K562 (cell line): ENCODE measurements at regions not wholly inside any gene's neighbourhood (a gene's known extent, or its start where the extent isn't known, plus 50 kb on each side); places are given as distances from the start of the nearest gene placed in this dataset.

ENCODE experiments used
- ATAC-seq: fragments of 200-7000 bp; cut with Tn5 transposase; 3 replicates; pipeline ENCODE4 v1.9.1; 2020; ENCODE audit warnings: moderate library complexity
- BruUV-seq: library from RNA; stranded (reverse); fragments of 400-500 nt; replicated peaks from 2 replicates; lab custom pipeline; 2021; lab: Mats Ljungman, UMichigan
- CTCF ChIA-PET: fragments of 300-600 bp; formaldehyde crosslinking; extraction: SDS; loops from one replicate; lab custom pipeline; 2021; ENCODE audit warnings: low intra/inter-chr PET ratio; lab: Yijun Ruan, JAX
- POLR2A ChIA-PET: fragments of 300-600, 350-650 bp; sonication (Branson Sonifier 250); formaldehyde crosslinking; extraction: SDS; loops from one replicate; lab custom pipeline; 2021; ENCODE audit warnings: antibody characterized with exemption, inconsistent platforms; lab: Yijun Ruan, JAX
- DNase-seq, 4 experiments: peaks; one replicate each; pipeline versions ENCODE4 v3.0.0 to v3.0.0-alpha.2; 2011 to 2018; ENCODE audit warnings: low spot score in 3 of 4, mixed read lengths in 3 of 4; ENCODE audit errors: extremely low read depth in 1 of 4
- FAIRE-seq: peaks from 2 replicates; lab custom pipeline; 2011; peaks lifted over from hg19 to GRCh38; lab: Jason Lieb, UNC
- H2AFZ ChIP-seq: 2 replicates; pipeline ENCODE4 v1.6.0; 2011; ENCODE audit warnings: low read depth, low read length, control low read depth, inconsistent platforms
- H3K27ac ChIP-seq: fragments of 200-600 bp; 3 replicates; pipeline ENCODE4 v1.8.0; 2011; ENCODE audit warnings: low read depth, mild to moderate bottlenecking, control low read depth, inconsistent platforms, low read length, moderate library complexity, mixed read lengths; ENCODE audit errors: extremely low read depth
- H3K27me3 ChIP-seq, 2 experiments: fragments of 300-600 bp in 1 of 2; 2 replicates in 1 of 2; 3 replicates in 1 of 2; pipeline versions ENCODE4 v1.6.0 to v1.8.0; 2011; ENCODE audit warnings: inconsistent platforms in 2 of 2, low read length in 2 of 2, mild to moderate bottlenecking in 1 of 2, mixed read lengths in 1 of 2, moderate library complexity in 1 of 2; ENCODE audit not compliant: control insufficient read depth in 2 of 2, insufficient read depth in 2 of 2
- H3K36me3 ChIP-seq: fragments of 300-600 bp; 3 replicates; pipeline ENCODE4 v1.8.0; 2011; ENCODE audit warnings: mild to moderate bottlenecking, low read length, inconsistent platforms; ENCODE audit not compliant: control insufficient read depth, insufficient read depth
- H3K4me1 ChIP-seq, 2 experiments: fragments of 200-600 bp in 1 of 2; replicated peaks in 1 of 2; 2 replicates in 1 of 2; 3 replicates in 1 of 2; pipeline versions ENCODE4 v1.5.1 to v1.8.0; 2011; ENCODE audit warnings: inconsistent platforms in 2 of 2, low read length in 2 of 2, mild to moderate bottlenecking in 1 of 2, mixed read lengths in 1 of 2, moderate library complexity in 1 of 2; ENCODE audit not compliant: control insufficient read depth in 2 of 2, insufficient read depth in 2 of 2
- H3K4me2 ChIP-seq: 2 replicates; pipeline ENCODE4 v1.6.1; 2011; ENCODE audit warnings: low read length, control low read depth, inconsistent platforms, mixed read lengths; ENCODE audit not compliant: insufficient read depth
- H3K4me3 ChIP-seq: fragments of 200-600 bp; sonication (generic), shearing (Covaris generic); 2 replicates; pipeline ENCODE4 v1.5.1; 2016; ENCODE audit warnings: control low read depth, inconsistent platforms
- H3K79me2 ChIP-seq: fragments of 200-600 bp; 3 replicates; pipeline ENCODE4 v1.8.0; 2011; ENCODE audit warnings: low read length, inconsistent platforms; ENCODE audit not compliant: control insufficient read depth, insufficient read depth
- H3K9ac ChIP-seq, 2 experiments: 2 replicates each; pipeline versions ENCODE4 v1.6.0 to v1.6.1; 2011; ENCODE audit warnings: low read depth in 2 of 2, low read length in 2 of 2, control low read depth in 1 of 2, inconsistent platforms in 1 of 2, mild to moderate bottlenecking in 1 of 2, mixed read lengths in 1 of 2; ENCODE audit not compliant: insufficient read depth in 1 of 2
- H3K9me1 ChIP-seq: one replicate; pipeline ENCODE4 v1.6.0; 2011; ENCODE audit warnings: inconsistent platforms, mild to moderate bottlenecking, low read length, moderate library complexity; ENCODE audit not compliant: control insufficient read depth, insufficient read depth
- H3K9me3 ChIP-seq: replicated peaks from 2 replicates; pipeline ENCODE4 v1.5.1; 2011; ENCODE audit warnings: low read depth, low read length, inconsistent platforms; ENCODE audit not compliant: control insufficient read depth, insufficient read depth
- H4K20me1 ChIP-seq: replicated peaks from 2 replicates; pipeline ENCODE4 v1.6.1; 2011; ENCODE audit warnings: low read length, inconsistent platforms, mixed read lengths; ENCODE audit not compliant: control insufficient read depth, insufficient read depth
- ATF7 ChIP-seq: fragments of 450-650 bp; IDR thresholded peaks from 2 replicates; pipeline ENCODE4 v1.7.1; 2014; ENCODE audit warnings: mild to moderate bottlenecking, moderate library complexity
- CEBPB ChIP-seq: fragments of 450-650 bp; IDR thresholded peaks from 2 replicates; pipeline ENCODE4 v1.6.1; 2016; ENCODE audit warnings: missing genetic modification characterization, missing compliant biosample characterization
- FOXJ2 ChIP-seq: fragments of 200-800 bp; sonication (Bioruptor generic); IDR thresholded peaks from 2 replicates; pipeline ENCODE4 v1.6.1; 2016; ENCODE audit warnings: missing genetic modification characterization, missing compliant biosample characterization
- NCOR1 ChIP-seq: fragments of 450-650 bp; IDR thresholded peaks from 2 replicates; pipeline ENCODE4 v1.6.1; 2016; ENCODE audit warnings: mild to moderate bottlenecking, moderate library complexity
- NR3C1 ChIP-seq: sonication (generic); formaldehyde crosslinking; IDR thresholded peaks from 2 replicates; pipeline ENCODE4 v1.8.1; 2022; ENCODE audit warnings: missing genetic modification reagents
- PATZ1 ChIP-seq: fragments of 250-450 bp; sonication (Bioruptor Pico); IDR thresholded peaks from 2 replicates; pipeline ENCODE4 v1.5.0; 2020; ENCODE audit warnings: mild to moderate bottlenecking, borderline replicate concordance
- RBM25 ChIP-seq: fragments of 200-400 bp; formaldehyde crosslinking; IDR thresholded peaks from 2 replicates; pipeline ENCODE4 v1.6.1; 2018; ENCODE audit warnings: low read length, low read depth, moderate library complexity; ENCODE audit not compliant: severe bottlenecking
- RFX7 ChIP-seq: fragments of 250-450 bp; sonication (Bioruptor Pico); IDR thresholded peaks from 2 replicates; pipeline ENCODE4 v1.5.1; 2021; ENCODE audit warnings: mild to moderate bottlenecking
- ZBTB12 ChIP-seq: fragments of 250-450 bp; sonication (Bioruptor Pico); IDR thresholded peaks from 2 replicates; pipeline ENCODE4 v1.4.0; 2020
- ZBTB49 ChIP-seq: sonication (generic); formaldehyde crosslinking; IDR thresholded peaks from 2 replicates; pipeline ENCODE4 v1.8.0; 2022; ENCODE audit warnings: missing genetic modification reagents, mild to moderate bottlenecking, borderline replicate concordance
- ZNF232 ChIP-seq: sonication (generic); formaldehyde crosslinking; IDR thresholded peaks from 2 replicates; pipeline ENCODE4 v1.8.0; 2022; ENCODE audit warnings: mild to moderate bottlenecking, missing genetic modification reagents
- ZNF584 ChIP-seq: fragments of 200-800 bp; sonication (Bioruptor generic); IDR thresholded peaks from 2 replicates; pipeline ENCODE4 v1.6.1; 2016; ENCODE audit warnings: low read depth, mild to moderate bottlenecking, missing genetic modification characterization, missing compliant biosample characterization
- ZNF77 ChIP-seq: fragments of 250-450 bp; sonication (Bioruptor Pico); IDR thresholded peaks from 2 replicates; pipeline ENCODE4 v1.5.0; 2020
- ZNF785 ChIP-seq: fragments of 250-450 bp; sonication (Bioruptor Pico); IDR thresholded peaks from 2 replicates; pipeline ENCODE4 v1.4.0; 2020; ENCODE audit warnings: mild to moderate bottlenecking
- WGBS: fragments of 100-300 bp; shearing (Covaris generic); methylation state at CpG from one replicate; pipeline ENCODE4 v1.1.6; 2016; ENCODE audit warnings: low coverage, mixed read lengths; ENCODE audit not compliant: insufficient coverage; ENCODE audit errors: missing lambda C conversion rate; 5-methylcytosine and 5-hydroxymethylcytosine counted together
- in situ Hi-C: fragments of 300-500 bp; cut with MboI; formaldehyde crosslinking; loops from 4 replicates; pipeline ENCODE4 v1.15.0; 2018; ENCODE audit warnings: inconsistent platforms, mixed read lengths
- intact Hi-C: fragments of 100-400 bp; cut with micrococcal nuclease; formaldehyde crosslinking; loops from 2 replicates; pipeline ENCODE4 v1.14.2; 2022

GRCh38 chr12:84186433-84186832 lies 726.2 kb downstream of the SLC6A15 start:
- H3K27me3 ChIP-seq: no peaks in the 10 kb centered on the region
- ChIA-PET POLR2A (no interaction called here), CTCF (no interaction called here)
- no peaks in the 10 kb centered on the region for H3K9me1 ChIP-seq
- H3K9ac ChIP-seq: no peak overlapping the region
- H3K36me3 ChIP-seq: no peaks in the 10 kb centered on the region
- H3K4me3 ChIP-seq: no peak overlapping the region
- H2AFZ ChIP-seq: no peak overlapping the region
- no peaks in the 10 kb centered on the region for H3K4me1 ChIP-seq
- H4K20me1 ChIP-seq: no peaks in the 10 kb centered on the region
- FAIRE-seq (no peak), ATAC-seq (no peak), DNase-seq (no peak)
- WGBS: 13% methylated on average over 1 of the region's 1 CpG
- TF ChIP-seq RBM25: no peak
- TF ChIP-seq ATF7: no peak
- TF ChIP-seq CEBPB (tag): no peak
- TF ChIP-seq NCOR1: no peak
- no peak for TF ChIP-seq ZNF584 (CRISPR knock-in tag)
- no peak for TF ChIP-seq ZBTB12 (CRISPR knock-in tag)
- no peak for TF ChIP-seq PATZ1 (CRISPR knock-in tag)
- no peak for TF ChIP-seq ZBTB49 (CRISPR knock-in tag)
- no peak for TF ChIP-seq ZNF785 (CRISPR knock-in tag)
- no peak for TF ChIP-seq RFX7 (CRISPR knock-in tag)
- no peak for TF ChIP-seq NR3C1 (CRISPR knock-in tag)
- no peak for TF ChIP-seq ZNF77 (CRISPR knock-in tag)
- TF ChIP-seq ZNF232: no peak
- no peak for TF ChIP-seq FOXJ2 (tag)
- TF ChIP-seq, all 486 proteins: peak for 0
- Histone ChIP-seq H3K4me2 (no peak overlapping the region), H3K9me3 (no peaks in the 10 kb centered on the region; the same call in 1 of the 2 replicates), H3K27ac (no peak overlapping the region), H3K79me2 (no peaks in the 10 kb centered on the region)
- in situ Hi-C loops: no loop called here
- no TSS peak for BruUV-seq
- intact Hi-C loops: no loop called here
